ENCODE measurements at regions not wholly inside any gene's neighbourhood (a gene's known extent, or its start where the extent isn't known, plus 50 kb on each side); places are given as distances from the start of the nearest gene placed in this dataset.

- Histone ChIP-seq H3K4me3 (no peak overlapping the region), H3K27ac (no peak overlapping the region), H3K4me1 (peaks cover 5 to 28% (median 13%) of the 10 kb centered on the region in 12 donors), H3K9me3 (peaks cover 0 to 7% (median 0%) of the 10 kb centered on the region in 12 donors), H3K27me3 (no peaks in the 10 kb centered on the region), H3K36me3 (no peaks in the 10 kb centered on the region)
- intact Hi-C loops (cut with DNase I) = loop anchor here in 3 of 10 donors (5.0 to 10.0 kb wide), 4 partner anchors 86 to 204 kb away; partner anchors contain the start of gene ABCA1 (in 1 of the 3)
- 91 to 96% (median 92%) methylated on average over 5 of the region's 5 CpGs for WGBS, 4 donors
- ATAC-seq (no peak), DNase-seq (no peak)
- TF ChIP-seq CTCF (IDR thresholded peaks at IDR 0.05) = no peak
Measured at GRCh38 chr9:105069285-105069684, 141.3 kb upstream of the ABCA1 start.

GRCh38 chr9:105069696-105070095 lies 141.7 kb upstream of the ABCA1 start:
- intact Hi-C loops (cut with DNase I) = loop anchor here in 3 of 10 donors (5.0 to 10.0 kb wide), 4 partner anchors 85 to 205 kb away; partner anchors contain the start of gene ABCA1 (in 1 of the 3)
- Histone ChIP-seq H3K4me3 (no peak overlapping the region), H3K36me3 (no peaks in the 10 kb centered on the region), H3K27ac (no peak overlapping the region), H3K9me3 (peaks cover 0 to 7% (median 0%) of the 10 kb centered on the region in 12 donors), H3K27me3 (no peaks in the 10 kb centered on the region), H3K4me1 (peaks cover 5 to 24% (median 10%) of the 10 kb centered on the region in 12 donors)
- ATAC-seq (no peak), DNase-seq (no peak)
- 78 to 89% (median 83%) methylated on average over 1 of the region's 1 CpG for WGBS, 4 donors
- TF ChIP-seq CTCF (IDR thresholded peaks at IDR 0.05) = no peak
- no peak for TF ChIP-seq POLR2A (IDR thresholded peaks at IDR 0.05)

GRCh38 chr9:105070176-105070575 lies 142.2 kb upstream of the ABCA1 start:
- H3K27me3 ChIP-seq = no peaks in the 10 kb centered on the region
- peaks cover 0 to 19% (median 5%) of the 10 kb centered on the region in 12 donors for H3K4me1 ChIP-seq
- H3K36me3 ChIP-seq = no peaks in the 10 kb centered on the region
- WGBS, 4 donors = 93 to 94% (median 93%) methylated on average over 4 of the region's 4 CpGs
- no peak overlapping the region for H3K4me3 ChIP-seq
- TF ChIP-seq CTCF (IDR thresholded peaks at IDR 0.05) = no peak
- no peak for TF ChIP-seq POLR2A (IDR thresholded peaks at IDR 0.05)
- ATAC-seq (no peak), DNase-seq (no peak)
- H3K27ac ChIP-seq = no peak overlapping the region
- intact Hi-C loops (cut with DNase I) = no loop called here
- H3K9me3 ChIP-seq = peaks cover 0 to 7% (median 0%) of the 10 kb centered on the region in 12 donors

GRCh38 chr9:105072476-105072875 lies 144.5 kb upstream of the ABCA1 start:
- no peaks in the 10 kb centered on the region for H3K4me1 ChIP-seq
- H3K27me3 ChIP-seq = no peaks in the 10 kb centered on the region
- no peak overlapping the region for H3K4me3 ChIP-seq
- TF ChIP-seq POLR2A (IDR thresholded peaks at IDR 0.05) (no peak), CTCF (IDR thresholded peaks at IDR 0.05) (no peak)
- H3K27ac ChIP-seq = no peak overlapping the region
- ATAC-seq = no peak
- intact Hi-C loops (cut with DNase I) = no loop called here
- no peaks in the 10 kb centered on the region for H3K36me3 ChIP-seq
- peaks cover 0 to 7% (median 0%) of the 10 kb centered on the region in 12 donors for H3K9me3 ChIP-seq
- DNase-seq = no peak

Data from heart left ventricle (tissue), 16 donors.